ENCODE measurements at regions not wholly inside any gene's neighbourhood (a gene's known extent, or its start where the extent isn't known, plus 50 kb on each side); places are given as distances from the start of the nearest gene placed in this dataset.

DNA sequence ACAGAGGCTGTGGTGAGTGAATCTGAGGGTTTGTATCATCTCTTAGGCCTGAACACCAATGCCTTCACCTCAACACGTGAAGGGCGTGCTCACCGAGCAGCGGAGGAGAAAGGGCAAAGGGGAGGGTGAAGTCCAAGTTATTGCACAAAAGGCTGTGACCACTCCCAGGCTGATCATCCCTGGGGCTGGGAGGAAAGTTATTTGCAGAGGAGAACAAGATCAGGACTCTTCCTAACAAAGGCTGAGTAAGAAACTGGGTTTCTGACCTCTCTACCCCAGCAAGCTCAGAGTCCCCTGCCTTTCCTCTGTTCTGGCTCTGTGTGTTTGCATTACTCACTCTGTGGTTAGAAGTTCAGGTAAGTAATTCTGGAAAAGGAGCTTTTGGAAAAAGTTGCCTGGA, 366.3 kb upstream of the CXorf51A start:
- POLR2A ChIA-PET: no interaction called here
- Mint-ChIP-seq H3K27ac (no peak overlapping the region), H3K9me3 (peaks cover 38% of the 10 kb centered on the region), H3K4me3 (no peak overlapping the region), H3K4me1 (no peaks in the 10 kb centered on the region), H3K27me3 (ENCODE audit: low read depth) (no peaks in the 10 kb centered on the region; the same call in 1 of the 2 replicates), H3K36me3 (peaks cover 32% of the 10 kb centered on the region)
- ATAC-seq: no peak
- CTCF ChIA-PET: no interaction called here
- TF ChIP-seq SP1 (CRISPR knock-in tag; conservative IDR thresholded peaks at IDR 0.05): no peak
- TF ChIP-seq NFATC4 (CRISPR knock-in tag; IDR thresholded peaks at IDR 0.05): no peak
- TF ChIP-seq, protein P1, sequence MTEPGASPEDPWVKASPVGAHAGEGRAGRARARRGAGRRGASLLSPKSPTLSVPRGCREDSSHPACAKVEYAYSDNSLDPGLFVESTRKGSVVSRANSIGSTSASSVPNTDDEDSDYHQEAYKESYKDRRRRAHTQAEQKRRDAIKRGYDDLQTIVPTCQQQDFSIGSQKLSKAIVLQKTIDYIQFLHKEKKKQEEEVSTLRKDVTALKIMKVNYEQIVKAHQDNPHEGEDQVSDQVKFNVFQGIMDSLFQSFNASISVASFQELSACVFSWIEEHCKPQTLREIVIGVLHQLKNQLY (CRISPR knock-in tag; IDR thresholded peaks at IDR 0.05): no peak
- TF ChIP-seq SOX15 (CRISPR knock-in tag; IDR thresholded peaks at IDR 0.05): no peak
- TF ChIP-seq, protein P2, sequence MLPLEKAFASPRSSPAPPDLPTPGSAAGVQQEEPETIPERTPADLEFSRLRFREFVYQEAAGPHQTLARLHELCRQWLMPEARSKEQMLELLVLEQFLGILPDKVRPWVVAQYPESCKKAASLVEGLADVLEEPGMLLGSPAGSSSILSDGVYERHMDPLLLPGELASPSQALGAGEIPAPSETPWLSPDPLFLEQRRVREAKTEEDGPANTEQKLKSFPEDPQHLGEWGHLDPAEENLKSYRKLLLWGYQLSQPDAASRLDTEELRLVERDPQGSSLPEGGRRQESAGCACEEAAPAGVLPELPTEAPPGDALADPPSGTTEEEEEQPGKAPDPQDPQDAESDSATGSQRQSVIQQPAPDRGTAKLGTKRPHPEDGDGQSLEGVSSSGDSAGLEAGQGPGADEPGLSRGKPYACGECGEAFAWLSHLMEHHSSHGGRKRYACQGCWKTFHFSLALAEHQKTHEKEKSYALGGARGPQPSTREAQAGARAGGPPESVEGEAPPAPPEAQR (CRISPR knock-in tag; IDR thresholded peaks at IDR 0.05): no peak
- no peak for TF ChIP-seq KAT7 (CRISPR knock-in tag; IDR thresholded peaks at IDR 0.05; ENCODE audit: borderline replicate concordance)
- no peak for TF ChIP-seq CBFB (CRISPR knock-in tag; IDR thresholded peaks at IDR 0.05; ENCODE audit: low read depth)
- TF ChIP-seq, protein P3, sequence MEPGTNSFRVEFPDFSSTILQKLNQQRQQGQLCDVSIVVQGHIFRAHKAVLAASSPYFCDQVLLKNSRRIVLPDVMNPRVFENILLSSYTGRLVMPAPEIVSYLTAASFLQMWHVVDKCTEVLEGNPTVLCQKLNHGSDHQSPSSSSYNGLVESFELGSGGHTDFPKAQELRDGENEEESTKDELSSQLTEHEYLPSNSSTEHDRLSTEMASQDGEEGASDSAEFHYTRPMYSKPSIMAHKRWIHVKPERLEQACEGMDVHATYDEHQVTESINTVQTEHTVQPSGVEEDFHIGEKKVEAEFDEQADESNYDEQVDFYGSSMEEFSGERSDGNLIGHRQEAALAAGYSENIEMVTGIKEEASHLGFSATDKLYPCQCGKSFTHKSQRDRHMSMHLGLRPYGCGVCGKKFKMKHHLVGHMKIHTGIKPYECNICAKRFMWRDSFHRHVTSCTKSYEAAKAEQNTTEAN (CRISPR knock-in tag; IDR thresholded peaks at IDR 0.05): no peak
- TF ChIP-seq RELA (CRISPR knock-in tag; IDR thresholded peaks at IDR 0.05; ENCODE audit: borderline replicate concordance): no peak
- TF ChIP-seq, protein P4, sequence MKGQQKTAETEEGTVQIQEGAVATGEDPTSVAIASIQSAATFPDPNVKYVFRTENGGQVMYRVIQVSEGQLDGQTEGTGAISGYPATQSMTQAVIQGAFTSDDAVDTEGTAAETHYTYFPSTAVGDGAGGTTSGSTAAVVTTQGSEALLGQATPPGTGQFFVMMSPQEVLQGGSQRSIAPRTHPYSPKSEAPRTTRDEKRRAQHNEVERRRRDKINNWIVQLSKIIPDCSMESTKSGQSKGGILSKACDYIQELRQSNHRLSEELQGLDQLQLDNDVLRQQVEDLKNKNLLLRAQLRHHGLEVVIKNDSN (CRISPR knock-in tag; IDR thresholded peaks at IDR 0.05): no peak
- no peak for DNase-seq (ENCODE audit: low spot score)

DNA sequence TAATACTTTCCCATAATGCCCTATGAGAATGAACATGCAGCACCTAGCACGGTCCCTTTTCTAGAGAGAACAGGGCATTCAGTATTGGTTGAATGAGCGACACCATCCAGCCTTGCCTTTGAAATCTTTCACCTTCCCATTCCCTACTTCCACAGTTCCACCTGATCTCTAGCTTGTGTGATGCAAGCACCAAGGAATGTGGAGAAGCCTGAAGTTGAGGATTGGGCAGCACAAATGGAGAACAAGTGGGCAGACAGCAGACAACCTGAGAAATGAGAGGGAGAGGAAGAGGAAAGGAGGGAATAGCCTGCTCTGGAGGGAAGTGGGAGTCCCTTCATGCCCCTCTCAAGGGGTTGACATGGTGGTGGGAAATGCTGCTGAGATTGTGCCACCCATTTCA, 365.1 kb upstream of the CXorf51A start:
- peaks cover 45% of the 10 kb centered on the region for H3K9me3 Mint-ChIP-seq
- no peak for ATAC-seq
- H3K4me3 Mint-ChIP-seq: no peak overlapping the region
- TF ChIP-seq, protein P5, sequence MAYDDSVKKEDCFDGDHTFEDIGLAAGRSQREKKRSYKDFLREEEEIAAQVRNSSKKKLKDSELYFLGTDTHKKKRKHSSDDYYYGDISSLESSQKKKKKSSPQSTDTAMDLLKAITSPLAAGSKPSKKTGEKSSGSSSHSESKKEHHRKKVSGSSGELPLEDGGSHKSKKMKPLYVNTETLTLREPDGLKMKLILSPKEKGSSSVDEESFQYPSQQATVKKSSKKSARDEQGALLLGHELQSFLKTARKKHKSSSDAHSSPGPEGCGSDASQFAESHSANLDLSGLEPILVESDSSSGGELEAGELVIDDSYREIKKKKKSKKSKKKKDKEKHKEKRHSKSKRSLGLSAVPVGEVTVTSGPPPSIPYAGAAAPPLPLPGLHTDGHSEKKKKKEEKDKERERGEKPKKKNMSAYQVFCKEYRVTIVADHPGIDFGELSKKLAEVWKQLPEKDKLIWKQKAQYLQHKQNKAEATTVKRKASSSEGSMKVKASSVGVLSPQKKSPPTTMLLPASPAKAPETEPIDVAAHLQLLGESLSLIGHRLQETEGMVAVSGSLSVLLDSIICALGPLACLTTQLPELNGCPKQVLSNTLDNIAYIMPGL (CRISPR knock-in tag; IDR thresholded peaks at IDR 0.05): no peak
- TF ChIP-seq ZNF219 (CRISPR knock-in tag; IDR thresholded peaks at IDR 0.05; ENCODE audit: borderline replicate concordance) (no peak), FOXP1 (CRISPR knock-in tag; IDR thresholded peaks at IDR 0.05; ENCODE audit: borderline replicate concordance) (no peak), ZNF396 (CRISPR knock-in tag; IDR thresholded peaks at IDR 0.05; ENCODE audit: borderline replicate concordance) (no peak), KAT7 (CRISPR knock-in tag; IDR thresholded peaks at IDR 0.05; ENCODE audit: borderline replicate concordance) (no peak), ZNF121 (CRISPR knock-in tag; IDR thresholded peaks at IDR 0.05) (no peak), ZNF232 (CRISPR knock-in tag; IDR thresholded peaks at IDR 0.05) (no peak)
- TF ChIP-seq, protein P6, sequence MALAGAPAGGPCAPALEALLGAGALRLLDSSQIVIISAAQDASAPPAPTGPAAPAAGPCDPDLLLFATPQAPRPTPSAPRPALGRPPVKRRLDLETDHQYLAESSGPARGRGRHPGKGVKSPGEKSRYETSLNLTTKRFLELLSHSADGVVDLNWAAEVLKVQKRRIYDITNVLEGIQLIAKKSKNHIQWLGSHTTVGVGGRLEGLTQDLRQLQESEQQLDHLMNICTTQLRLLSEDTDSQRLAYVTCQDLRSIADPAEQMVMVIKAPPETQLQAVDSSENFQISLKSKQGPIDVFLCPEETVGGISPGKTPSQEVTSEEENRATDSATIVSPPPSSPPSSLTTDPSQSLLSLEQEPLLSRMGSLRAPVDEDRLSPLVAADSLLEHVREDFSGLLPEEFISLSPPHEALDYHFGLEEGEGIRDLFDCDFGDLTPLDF (CRISPR knock-in tag; IDR thresholded peaks at IDR 0.05): no peak
- TF ChIP-seq, protein P7, sequence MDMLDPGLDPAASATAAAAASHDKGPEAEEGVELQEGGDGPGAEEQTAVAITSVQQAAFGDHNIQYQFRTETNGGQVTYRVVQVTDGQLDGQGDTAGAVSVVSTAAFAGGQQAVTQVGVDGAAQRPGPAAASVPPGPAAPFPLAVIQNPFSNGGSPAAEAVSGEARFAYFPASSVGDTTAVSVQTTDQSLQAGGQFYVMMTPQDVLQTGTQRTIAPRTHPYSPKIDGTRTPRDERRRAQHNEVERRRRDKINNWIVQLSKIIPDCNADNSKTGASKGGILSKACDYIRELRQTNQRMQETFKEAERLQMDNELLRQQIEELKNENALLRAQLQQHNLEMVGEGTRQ (CRISPR knock-in tag; IDR thresholded peaks at IDR 0.05): no peak
- TF ChIP-seq, protein P8, sequence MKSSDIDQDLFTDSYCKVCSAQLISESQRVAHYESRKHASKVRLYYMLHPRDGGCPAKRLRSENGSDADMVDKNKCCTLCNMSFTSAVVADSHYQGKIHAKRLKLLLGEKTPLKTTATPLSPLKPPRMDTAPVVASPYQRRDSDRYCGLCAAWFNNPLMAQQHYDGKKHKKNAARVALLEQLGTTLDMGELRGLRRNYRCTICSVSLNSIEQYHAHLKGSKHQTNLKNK (CRISPR knock-in tag; IDR thresholded peaks at IDR 0.05): no peak
- TF ChIP-seq, protein P9, sequence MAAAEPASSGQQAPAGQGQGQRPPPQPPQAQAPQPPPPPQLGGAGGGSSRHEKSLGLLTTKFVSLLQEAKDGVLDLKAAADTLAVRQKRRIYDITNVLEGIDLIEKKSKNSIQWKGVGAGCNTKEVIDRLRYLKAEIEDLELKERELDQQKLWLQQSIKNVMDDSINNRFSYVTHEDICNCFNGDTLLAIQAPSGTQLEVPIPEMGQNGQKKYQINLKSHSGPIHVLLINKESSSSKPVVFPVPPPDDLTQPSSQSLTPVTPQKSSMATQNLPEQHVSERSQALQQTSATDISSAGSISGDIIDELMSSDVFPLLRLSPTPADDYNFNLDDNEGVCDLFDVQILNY (CRISPR knock-in tag; IDR thresholded peaks at IDR 0.05): no peak
- H3K4me1 Mint-ChIP-seq: no peaks in the 10 kb centered on the region
- H3K27me3 Mint-ChIP-seq (ENCODE audit: low read depth): no peaks in the 10 kb centered on the region; the same call in 1 of the 2 replicates
- no peak for DNase-seq (ENCODE audit: low spot score)
- H3K36me3 Mint-ChIP-seq: peaks cover 39% of the 10 kb centered on the region
- H3K27ac Mint-ChIP-seq: no peak overlapping the region
- ChIA-PET CTCF (no interaction called here), POLR2A (no interaction called here)
